KOPT-K1 (cell line): ENCODE measurements at regions not wholly inside any gene's neighbourhood (a gene's known extent, or its start where the extent isn't known, plus 50 kb on each side); places are given as distances from the start of the nearest gene placed in this dataset.
"Not testable (repeated sequence)": the region's sequence is repeated elsewhere in the genome, so short reads cannot be mapped to it uniquely, and the experiment has no call there.

Experiments used
- H3K27ac ChIP-seq: fragments of 200-600 bp; sonication (generic); 2 replicates; pipeline ENCODE4 v1.5.1; 2016; ENCODE audit warnings: antibody characterized with exemption, mild to moderate bottlenecking, low read depth, low read length; ENCODE audit not compliant: poor library complexity, severe bottlenecking
- H3K36me3 ChIP-seq: fragments of 200-600 bp; sonication (generic); 2 replicates; pipeline ENCODE4 v1.5.1; 2017; ENCODE audit warnings: antibody characterized with exemption, mild to moderate bottlenecking, low read length, moderate library complexity; ENCODE audit not compliant: insufficient read depth
- H3K9me3 ChIP-seq: fragments of 200-600 bp; sonication (generic); 2 replicates; pipeline ENCODE4 v1.5.1; 2017; ENCODE audit warnings: antibody characterized with exemption, low read length, mild to moderate bottlenecking; ENCODE audit not compliant: insufficient read depth, poor library complexity, severe bottlenecking

- Histone ChIP-seq H3K36me3 (no peaks in the 10 kb centered on the region), H3K9me3 (no peaks in the 10 kb centered on the region), H3K27ac (peak overlapping the region; percentile 66)
These were observed 132.8 kb downstream of the LAT start for GRCh38 chr16:29117631-29118030.

GRCh38 chr16:29116980-29117379, 132.1 kb downstream of the LAT start:
- Histone ChIP-seq H3K27ac (no peak overlapping the region), H3K36me3 (no peaks in the 10 kb centered on the region), H3K9me3 (no peaks in the 10 kb centered on the region)

GRCh38 chr16:29116207-29116606, 131.4 kb downstream of the LAT start:
- H3K36me3 ChIP-seq, H3K27ac ChIP-seq, H3K9me3 ChIP-seq: not testable (repeated sequence)

GRCh38 chr16:29115802-29116141, 130.9 kb downstream of the LAT start:
- not testable (repeated sequence) for H3K9me3 ChIP-seq, H3K27ac ChIP-seq, H3K36me3 ChIP-seq

- not testable (repeated sequence) for H3K36me3 ChIP-seq, H3K27ac ChIP-seq, H3K9me3 ChIP-seq
These were observed 130.3 kb downstream of the LAT start for GRCh38 chr16:29114989-29115801.

- Histone ChIP-seq H3K36me3 (no peaks in the 10 kb centered on the region), H3K27ac (no peak overlapping the region), H3K9me3 (no peaks in the 10 kb centered on the region)
These were observed 129.7 kb downstream of the LAT start for GRCh38 chr16:29114574-29114973.

GRCh38 chr16:29113446-29113845, 128.6 kb downstream of the LAT start:
- H3K27ac ChIP-seq, H3K9me3 ChIP-seq, H3K36me3 ChIP-seq: not testable (repeated sequence)

- H3K27ac ChIP-seq, result no peak overlapping the region
- H3K9me3 ChIP-seq, result no peaks in the 10 kb centered on the region
- H3K36me3 ChIP-seq, result no peaks in the 10 kb centered on the region
These were observed 128.0 kb downstream of the LAT start for GRCh38 chr16:29112755-29113347.

GRCh38 chr16:29111901-29112680, 127.2 kb downstream of the LAT start:
- not testable (repeated sequence) for H3K27ac ChIP-seq, H3K36me3 ChIP-seq

GRCh38 chr16:29111421-29111820, 126.6 kb downstream of the LAT start:
- H3K9me3 ChIP-seq, result no peaks in the 10 kb centered on the region
- no peaks in the 10 kb centered on the region for H3K36me3 ChIP-seq
- H3K27ac ChIP-seq, result no peak overlapping the region

More at GRCh38 chr16:29111901-29112680, 127.2 kb downstream of the LAT start:
- not testable (repeated sequence) for H3K9me3 ChIP-seq

GRCh38 chr16:29108625-29109169, 123.8 kb downstream of the LAT start:
- H3K27ac ChIP-seq, H3K9me3 ChIP-seq, H3K36me3 ChIP-seq: not testable (repeated sequence)

GRCh38 chr16:29107299-29107698, 122.4 kb downstream of the LAT start:
- Histone ChIP-seq H3K36me3 (no peaks in the 10 kb centered on the region), H3K9me3 (no peaks in the 10 kb centered on the region), H3K27ac (no peak overlapping the region)

GRCh38 chr16:29106259-29106908, 121.5 kb downstream of the LAT start:
- not testable (repeated sequence) for H3K36me3 ChIP-seq, H3K9me3 ChIP-seq, H3K27ac ChIP-seq

GRCh38 chr16:29104600-29104999, 119.7 kb downstream of the LAT start:
- H3K27ac ChIP-seq, H3K9me3 ChIP-seq, H3K36me3 ChIP-seq: not testable (repeated sequence)

GRCh38 chr16:29097965-29098364, 113.1 kb downstream of the LAT start:
- H3K36me3 ChIP-seq, H3K27ac ChIP-seq, H3K9me3 ChIP-seq: not testable (repeated sequence)
